Adrenal gland (tissue), 9 donors: ENCODE measurements at regions not wholly inside any gene's neighbourhood (a gene's known extent, or its start where the extent isn't known, plus 50 kb on each side); places are given as distances from the start of the nearest gene placed in this dataset.

Experiments
- DNase-seq, 7 donors: peaks; one replicate each; pipeline ENCODE4 v3.0.0-alpha.2; 2019 to 2020
- H3K27ac ChIP-seq, 5 donors: fragments of 200-600 bp; sonication (generic) in 4 of 5; 1 replicate in 3 of 5; 2 replicates in 2 of 5; pipeline versions ENCODE4 v1.5.1 to v1.8.0; 2016 to 2020; ENCODE audit warnings: mild to moderate bottlenecking in 1 of 5
- H3K27me3 ChIP-seq: fragments of 200-600 bp; 2 replicates; pipeline ENCODE4 v1.8.0; 2021
- H3K36me3 ChIP-seq, 2 donors: fragments of 200-600 bp; replicated peaks in 1 of 2; 1 replicate in 1 of 2; 2 replicates in 1 of 2; pipeline versions ENCODE4 v1.5.1 to v1.8.0; 2018 to 2022
- H3K4me1 ChIP-seq, 2 donors: fragments of 200-600 bp; replicated peaks in 1 of 2; 1 replicate in 1 of 2; 2 replicates in 1 of 2; pipeline versions ENCODE4 v1.5.1 to v1.8.0; 2018 to 2021
- H3K4me3 ChIP-seq, 4 donors: fragments of 200-600 bp; sonication (generic) in 3 of 4; one replicate each; pipeline ENCODE4 v1.5.1; 2016 to 2018
- H3K9me3 ChIP-seq, 3 donors: fragments of 200-600 bp; sonication (generic) in 1 of 3; replicated peaks in 1 of 3; 1 replicate in 2 of 3; 2 replicates in 1 of 3; pipeline versions ENCODE4 v1.5.1 to v1.8.0; 2016 to 2021
- POLR2A ChIP-seq, 2 donors: fragments of 450-650 bp; IDR thresholded peaks; one replicate each; pipeline ENCODE4 v1.6.1; 2017; ENCODE audit warnings: antibody characterized with exemption in 2 of 2, mild to moderate bottlenecking in 2 of 2, moderate library complexity in 1 of 2
- whole genome bisulfite sequencing, 4 donors: extraction: QIAGEN DNeasy Blood & Tissue Kit in 2 of 4; methylation state at CpG; one replicate each; pipeline versions ENCODE4 v1.1.5 to v1.1.7; 2013 to 2017; 5-methylcytosine and 5-hydroxymethylcytosine counted together
- intact Hi-C, 2 donors: fragments of 100-400 bp; cut with DNase I; formaldehyde crosslinking; loops; one replicate each; pipeline versions ENCODE4 v1.14.1 to v1.15.0; 2022 to 2023
- TF ChIP-seq, protein P1 (sequence below), 6 experiments: fragments of 450-650 bp in 4 of 6; fragments of 200-600 bp in 2 of 6; sonication (generic) in 1 of 6; IDR thresholded peaks; 1 replicate in 5 of 6; 2 replicates in 1 of 6; pipeline versions ENCODE4 v1.5.1 to v1.8.0; 2016 to 2021; ENCODE audit warnings: antibody characterized with exemption in 6 of 6, mild to moderate bottlenecking in 2 of 6, moderate library complexity in 1 of 6
- donor health status: healthy with polysubstance abuse.
- donor health status: Bipolar disorder and iron deficiency.
- donor health status: DM: yes; HTN: yes; CAD: no.
- donor health status: DM: no; HTN: no; CAD: no.
- donor health status: DM: no; HTN: no; CAD: no.

DNA sequence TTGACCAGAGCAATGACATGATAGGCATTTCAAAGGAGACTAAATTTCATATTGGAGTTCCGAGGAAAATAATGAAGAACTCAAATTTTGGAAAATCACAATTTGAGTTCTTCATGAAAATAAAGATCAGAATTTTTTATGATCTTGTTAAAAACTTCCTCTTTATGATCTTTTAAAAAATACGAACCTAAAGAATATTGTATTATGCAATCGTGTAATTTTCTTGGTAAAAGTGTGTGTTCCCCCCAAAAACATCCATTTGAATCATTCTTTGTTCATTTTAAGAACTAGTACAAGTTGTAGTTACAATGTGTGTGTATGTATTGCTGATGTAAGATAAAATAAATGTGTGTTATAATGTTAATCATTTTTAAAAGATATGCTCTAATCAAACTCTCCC lies 79.3 kb upstream of the PDK4 start:
- H3K4me3 ChIP-seq: no peak overlapping the region
- H3K4me1 ChIP-seq: no peaks in the 10 kb centered on the region
- intact Hi-C loops: no loop called here
- no peaks in the 10 kb centered on the region for H3K36me3 ChIP-seq
- 84 to 92% (median 91%) methylated on average over 3 of the region's 3 CpGs for WGBS, 4 donors
- H3K27me3 ChIP-seq: no peaks in the 10 kb centered on the region
- no peak overlapping the region for H3K27ac ChIP-seq
- TF ChIP-seq POLR2A (IDR thresholded peaks at IDR 0.05): no peak
- TF ChIP-seq, protein P1, sequence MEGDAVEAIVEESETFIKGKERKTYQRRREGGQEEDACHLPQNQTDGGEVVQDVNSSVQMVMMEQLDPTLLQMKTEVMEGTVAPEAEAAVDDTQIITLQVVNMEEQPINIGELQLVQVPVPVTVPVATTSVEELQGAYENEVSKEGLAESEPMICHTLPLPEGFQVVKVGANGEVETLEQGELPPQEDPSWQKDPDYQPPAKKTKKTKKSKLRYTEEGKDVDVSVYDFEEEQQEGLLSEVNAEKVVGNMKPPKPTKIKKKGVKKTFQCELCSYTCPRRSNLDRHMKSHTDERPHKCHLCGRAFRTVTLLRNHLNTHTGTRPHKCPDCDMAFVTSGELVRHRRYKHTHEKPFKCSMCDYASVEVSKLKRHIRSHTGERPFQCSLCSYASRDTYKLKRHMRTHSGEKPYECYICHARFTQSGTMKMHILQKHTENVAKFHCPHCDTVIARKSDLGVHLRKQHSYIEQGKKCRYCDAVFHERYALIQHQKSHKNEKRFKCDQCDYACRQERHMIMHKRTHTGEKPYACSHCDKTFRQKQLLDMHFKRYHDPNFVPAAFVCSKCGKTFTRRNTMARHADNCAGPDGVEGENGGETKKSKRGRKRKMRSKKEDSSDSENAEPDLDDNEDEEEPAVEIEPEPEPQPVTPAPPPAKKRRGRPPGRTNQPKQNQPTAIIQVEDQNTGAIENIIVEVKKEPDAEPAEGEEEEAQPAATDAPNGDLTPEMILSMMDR (IDR thresholded peaks at IDR 0.05): no peak
- no peak for DNase-seq
- H3K9me3 ChIP-seq: no peaks in the 10 kb centered on the region

DNA sequence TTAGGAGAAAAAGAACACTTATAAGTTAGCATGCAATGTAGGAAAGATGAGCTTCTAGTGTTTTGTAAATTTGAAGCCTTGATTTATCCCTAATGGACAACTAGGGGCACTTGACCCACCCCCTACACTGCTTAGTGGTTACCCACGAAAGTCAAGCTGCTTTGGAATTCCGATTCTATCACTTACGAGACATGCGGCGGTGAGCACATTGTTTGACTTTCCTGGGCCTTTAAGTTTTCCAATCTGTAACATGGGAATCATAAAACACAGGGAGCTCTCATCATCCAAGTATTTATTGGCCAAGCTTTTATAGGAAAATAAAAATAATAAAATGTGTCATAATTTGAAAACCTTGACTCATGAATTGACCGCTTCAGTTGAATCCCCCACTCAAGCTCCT lies 78.7 kb upstream of the PDK4 start:
- intact Hi-C loops: no loop called here
- WGBS, 4 donors: 90 to 96% (median 94%) methylated on average over 6 of the region's 6 CpGs
- Histone ChIP-seq H3K4me3 (no peak overlapping the region), H3K9me3 (no peaks in the 10 kb centered on the region), H3K27me3 (no peaks in the 10 kb centered on the region), H3K36me3 (no peaks in the 10 kb centered on the region), H3K4me1 (no peaks in the 10 kb centered on the region), H3K27ac (no peak overlapping the region)
- DNase-seq: no peak
- TF ChIP-seq, protein P1 (IDR thresholded peaks at IDR 0.05): no peak
- TF ChIP-seq POLR2A (IDR thresholded peaks at IDR 0.05): no peak

DNA sequence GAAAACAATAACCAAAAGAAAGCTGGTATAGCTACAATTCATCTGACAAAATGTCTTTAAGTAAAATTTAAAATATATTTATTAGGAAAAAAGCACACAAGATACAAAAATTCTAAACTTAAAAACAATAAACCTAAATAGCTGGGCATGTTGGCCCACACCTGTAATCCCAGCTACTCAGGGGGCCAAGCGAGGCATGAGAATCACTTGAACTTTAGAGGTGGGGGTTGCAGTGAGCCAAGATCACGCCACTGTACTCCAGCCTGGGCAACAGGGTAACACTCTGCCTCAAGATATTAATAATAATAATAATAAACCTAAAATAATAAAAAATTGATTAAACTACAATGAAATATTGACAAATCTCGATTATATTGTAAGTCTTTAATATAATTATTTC lies 77.8 kb upstream of the PDK4 start:
- intact Hi-C loops: no loop called here
- H3K36me3 ChIP-seq: no peaks in the 10 kb centered on the region
- TF ChIP-seq, protein P1 (IDR thresholded peaks at IDR 0.05): no peak
- TF ChIP-seq POLR2A (IDR thresholded peaks at IDR 0.05): no peak
- H3K4me3 ChIP-seq: no peak overlapping the region
- H3K9me3 ChIP-seq: no peaks in the 10 kb centered on the region
- no peak for DNase-seq
- no peaks in the 10 kb centered on the region for H3K4me1 ChIP-seq
- no peaks in the 10 kb centered on the region for H3K27me3 ChIP-seq
- H3K27ac ChIP-seq: no peak overlapping the region
- WGBS, 4 donors: 88 to 96% (median 93%) methylated on average over 3 of the region's 3 CpGs

DNA sequence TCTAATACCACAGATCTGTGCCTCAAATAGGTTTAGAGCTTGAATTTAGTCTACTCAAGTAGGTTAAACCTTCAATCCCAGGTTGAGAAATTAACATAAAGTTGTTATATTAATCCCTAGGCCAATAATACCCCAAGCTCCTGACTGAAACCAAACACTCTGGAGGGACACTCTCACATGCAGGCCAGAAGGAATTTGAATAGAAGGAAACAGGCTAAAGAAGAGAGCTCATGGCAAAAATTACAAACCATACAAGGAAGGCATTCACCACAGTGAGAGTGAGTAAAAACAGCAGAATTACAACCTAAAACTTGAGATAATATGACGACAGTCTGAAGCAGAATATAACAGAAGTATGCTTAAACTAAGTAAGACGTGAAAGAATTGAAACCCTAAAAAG lies 76.1 kb upstream of the PDK4 start:
- TF ChIP-seq, protein P1 (IDR thresholded peaks at IDR 0.05): no peak
- no peak for TF ChIP-seq POLR2A (IDR thresholded peaks at IDR 0.05)
- Histone ChIP-seq H3K4me1 (no peaks in the 10 kb centered on the region), H3K9me3 (no peaks in the 10 kb centered on the region), H3K36me3 (no peaks in the 10 kb centered on the region), H3K4me3 (no peak overlapping the region), H3K27ac (no peak overlapping the region), H3K27me3 (no peaks in the 10 kb centered on the region)
- DNase-seq: no peak
- intact Hi-C loops: no loop called here
- 89 to 96% (median 92%) methylated on average over 2 of the region's 2 CpGs for WGBS, 4 donors
